Smooth muscle cell (in vitro differentiated cells): ENCODE measurements at regions not wholly inside any gene's neighbourhood (a gene's known extent, or its start where the extent isn't known, plus 50 kb on each side); places are given as distances from the start of the nearest gene placed in this dataset.

Experiments used
- DNase-seq: peaks from one replicate; lab custom pipeline; 2025; ENCODE audit not compliant: unreplicated experiment; lab: John Stamatoyannopoulos, UW
- H2AFZ ChIP-seq: fragments of 200-600 bp; sonication (generic); 2 replicates; pipeline ENCODE4 v1.6.0; 2016; ENCODE audit warnings: antibody characterized with exemption, low read depth, mild to moderate bottlenecking
- H3F3A ChIP-seq: fragments of 200-600 bp; sonication (generic); 2 replicates; pipeline ENCODE4 v1.6.0; 2017; ENCODE audit warnings: antibody characterized with exemption, low read depth
- H3K27ac ChIP-seq: fragments of 200-600 bp; sonication (generic); 2 replicates; pipeline ENCODE4 v1.5.1; 2016; ENCODE audit warnings: low read depth, mild to moderate bottlenecking
- H3K27me3 ChIP-seq: fragments of 200-600 bp; sonication (generic); 2 replicates; pipeline ENCODE4 v1.6.1; 2016; ENCODE audit warnings: low read depth, mild to moderate bottlenecking
- H3K36me3 ChIP-seq: fragments of 200-600 bp; sonication (generic); 2 replicates; pipeline ENCODE4 v1.5.1; 2016; ENCODE audit warnings: low read depth
- H3K4me1 ChIP-seq: fragments of 200-600 bp; sonication (generic); 2 replicates; pipeline ENCODE4 v1.5.1; 2016; ENCODE audit warnings: low read depth
- H3K4me2 ChIP-seq: fragments of 200-600 bp; sonication (generic); 2 replicates; pipeline ENCODE4 v1.6.0; 2016; ENCODE audit warnings: mild to moderate bottlenecking
- H3K4me3 ChIP-seq: fragments of 200-600 bp; sonication (generic); 2 replicates; pipeline ENCODE4 v1.5.1; 2016; ENCODE audit warnings: mild to moderate bottlenecking
- H3K79me2 ChIP-seq: fragments of 200-600 bp; sonication (generic); 2 replicates; pipeline ENCODE4 v1.6.0; 2016; ENCODE audit warnings: low read depth, mild to moderate bottlenecking
- H3K9ac ChIP-seq: fragments of 200-600 bp; sonication (generic); 2 replicates; pipeline ENCODE4 v1.6.0; 2016; ENCODE audit warnings: low read depth
- H3K9me3 ChIP-seq: fragments of 200-600 bp; sonication (generic); replicated peaks from 2 replicates; pipeline ENCODE4 v1.5.1; 2016; ENCODE audit warnings: low read depth
- H4K20me1 ChIP-seq: fragments of 200-600 bp; sonication (generic); 2 replicates; pipeline ENCODE4 v1.6.0; 2016; ENCODE audit warnings: low read depth
- WGBS: methylation state at CpG from one replicate; pipeline ENCODE4 v1.1.7; 2016; ENCODE audit warnings: low lambda C conversion rate; 5-methylcytosine and 5-hydroxymethylcytosine counted together
- TF ChIP-seq, protein P1 (sequence below): fragments of 200-600 bp; sonication (generic); IDR thresholded peaks from 2 replicates; pipeline ENCODE4 v1.5.1; 2017; ENCODE audit warnings: borderline replicate concordance, mild to moderate bottlenecking, antibody characterized with exemption; ENCODE audit not compliant: insufficient read depth, poor library complexity, severe bottlenecking

DNA sequence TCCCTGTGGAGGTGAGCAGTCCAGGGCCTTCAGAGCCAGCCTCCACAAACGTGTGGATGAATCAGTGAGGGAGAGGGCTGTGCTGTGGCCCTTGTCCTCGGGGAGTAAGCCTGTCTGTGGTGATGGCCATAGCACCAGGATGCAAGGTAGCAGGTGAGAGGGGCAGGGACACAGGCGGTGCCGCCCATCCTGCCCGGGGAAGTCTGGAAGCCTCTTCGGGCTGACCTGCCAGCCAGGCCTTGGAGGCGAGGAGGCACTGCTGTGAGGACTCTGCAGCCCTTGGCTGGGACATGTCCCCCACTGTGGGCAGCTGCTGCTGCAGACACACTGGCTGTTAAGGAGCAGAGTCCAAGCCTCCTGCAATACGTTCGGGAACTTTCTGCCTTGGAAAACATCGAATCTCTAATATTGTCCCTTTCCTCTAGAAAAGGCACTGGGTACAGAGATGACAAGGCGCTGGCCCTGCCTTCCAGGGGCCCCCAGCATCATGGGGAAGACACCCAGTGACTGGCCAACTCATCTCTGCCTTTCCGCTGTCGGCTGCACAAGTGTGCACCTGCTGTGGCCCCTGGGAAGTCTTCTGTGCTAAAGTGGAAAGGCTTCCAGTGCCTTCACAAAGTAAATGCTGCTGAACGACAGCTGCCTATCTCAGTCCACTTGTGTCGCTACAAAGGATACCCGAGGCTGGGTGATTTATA, 101.4 kb downstream of the ADRA2C start:
- H3K36me3 ChIP-seq = no peaks in the 10 kb centered on the region
- H3K27ac ChIP-seq = no peak overlapping the region
- H3K4me1 ChIP-seq = peaks cover 5% of the 10 kb centered on the region
- no peak overlapping the region for H2AFZ ChIP-seq
- H3K79me2 ChIP-seq = no peaks in the 10 kb centered on the region
- H3K9me3 ChIP-seq = no peaks in the 10 kb centered on the region
- 95% methylated on average over 15 of the region's 16 CpGs for WGBS
- H4K20me1 ChIP-seq = no peaks in the 10 kb centered on the region
- no peak for DNase-seq
- no peak overlapping the region for H3K4me2 ChIP-seq
- H3K27me3 ChIP-seq = peaks cover 40% of the 10 kb centered on the region
- no peak overlapping the region for H3K9ac ChIP-seq
- no peaks in the 10 kb centered on the region for H3F3A ChIP-seq
- no peak overlapping the region for H3K4me3 ChIP-seq
- TF ChIP-seq, protein P1, sequence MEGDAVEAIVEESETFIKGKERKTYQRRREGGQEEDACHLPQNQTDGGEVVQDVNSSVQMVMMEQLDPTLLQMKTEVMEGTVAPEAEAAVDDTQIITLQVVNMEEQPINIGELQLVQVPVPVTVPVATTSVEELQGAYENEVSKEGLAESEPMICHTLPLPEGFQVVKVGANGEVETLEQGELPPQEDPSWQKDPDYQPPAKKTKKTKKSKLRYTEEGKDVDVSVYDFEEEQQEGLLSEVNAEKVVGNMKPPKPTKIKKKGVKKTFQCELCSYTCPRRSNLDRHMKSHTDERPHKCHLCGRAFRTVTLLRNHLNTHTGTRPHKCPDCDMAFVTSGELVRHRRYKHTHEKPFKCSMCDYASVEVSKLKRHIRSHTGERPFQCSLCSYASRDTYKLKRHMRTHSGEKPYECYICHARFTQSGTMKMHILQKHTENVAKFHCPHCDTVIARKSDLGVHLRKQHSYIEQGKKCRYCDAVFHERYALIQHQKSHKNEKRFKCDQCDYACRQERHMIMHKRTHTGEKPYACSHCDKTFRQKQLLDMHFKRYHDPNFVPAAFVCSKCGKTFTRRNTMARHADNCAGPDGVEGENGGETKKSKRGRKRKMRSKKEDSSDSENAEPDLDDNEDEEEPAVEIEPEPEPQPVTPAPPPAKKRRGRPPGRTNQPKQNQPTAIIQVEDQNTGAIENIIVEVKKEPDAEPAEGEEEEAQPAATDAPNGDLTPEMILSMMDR = no peak

DNA sequence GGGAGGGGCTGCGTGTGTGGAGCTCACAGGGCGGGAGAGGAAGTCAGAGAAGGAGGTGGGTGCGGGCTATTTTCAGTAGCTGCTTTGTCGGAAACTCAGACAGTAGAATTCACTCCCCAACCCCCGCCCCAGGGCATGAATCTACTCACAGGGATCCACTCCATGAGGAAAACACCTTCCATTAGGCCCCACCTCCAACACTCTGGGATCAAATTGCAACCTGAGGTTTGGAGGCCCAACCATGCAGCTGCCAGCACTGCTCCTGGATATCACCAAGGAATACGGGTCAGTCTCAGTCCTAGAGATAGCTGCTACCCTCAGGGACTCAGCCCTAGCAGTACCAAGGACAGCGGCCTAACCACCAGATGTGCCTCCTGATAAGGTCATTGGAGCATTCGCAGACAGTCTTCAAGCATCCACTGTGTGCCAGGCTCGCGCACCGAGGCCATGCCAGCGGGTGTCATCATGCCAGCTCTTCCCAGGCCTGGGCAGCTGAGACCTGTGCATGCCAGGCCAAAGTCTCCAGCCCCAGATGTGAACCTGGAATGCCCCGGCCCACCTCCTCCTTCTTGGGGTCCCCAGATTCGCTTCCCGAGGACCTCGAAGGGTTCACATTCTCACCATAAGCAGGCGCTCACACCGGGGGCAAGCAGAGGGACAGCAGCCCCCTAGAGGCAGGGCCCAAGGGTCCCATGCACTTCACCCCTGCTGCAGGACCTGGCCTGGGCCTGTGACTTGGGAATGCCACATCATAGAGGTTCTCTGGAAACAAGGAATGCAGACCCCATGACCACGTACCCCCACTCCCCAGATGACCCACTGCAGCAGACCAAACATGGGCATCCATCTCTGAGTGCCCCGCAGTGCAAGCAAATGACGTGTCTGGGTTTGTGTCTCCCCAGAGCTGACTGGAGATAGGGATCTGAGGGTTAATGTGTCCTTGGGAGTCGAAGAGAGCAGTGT, 102.3 kb downstream of the ADRA2C start:
- no peaks in the 10 kb centered on the region for H3K9me3 ChIP-seq
- H3K4me2 ChIP-seq = no peak overlapping the region
- no peaks in the 10 kb centered on the region for H3K79me2 ChIP-seq
- no peak overlapping the region for H3K9ac ChIP-seq
- H2AFZ ChIP-seq = no peak overlapping the region
- H3K27ac ChIP-seq = no peak overlapping the region
- H3K27me3 ChIP-seq = peaks cover 45% of the 10 kb centered on the region
- no peak overlapping the region for H3K4me3 ChIP-seq
- no peaks in the 10 kb centered on the region for H3K36me3 ChIP-seq
- WGBS = 74% methylated on average over 22 of the region's 22 CpGs
- DNase-seq = no peak
- no peaks in the 10 kb centered on the region for H3K4me1 ChIP-seq
- no peaks in the 10 kb centered on the region for H3F3A ChIP-seq
- no peaks in the 10 kb centered on the region for H4K20me1 ChIP-seq
- TF ChIP-seq, protein P1 = no peak

DNA sequence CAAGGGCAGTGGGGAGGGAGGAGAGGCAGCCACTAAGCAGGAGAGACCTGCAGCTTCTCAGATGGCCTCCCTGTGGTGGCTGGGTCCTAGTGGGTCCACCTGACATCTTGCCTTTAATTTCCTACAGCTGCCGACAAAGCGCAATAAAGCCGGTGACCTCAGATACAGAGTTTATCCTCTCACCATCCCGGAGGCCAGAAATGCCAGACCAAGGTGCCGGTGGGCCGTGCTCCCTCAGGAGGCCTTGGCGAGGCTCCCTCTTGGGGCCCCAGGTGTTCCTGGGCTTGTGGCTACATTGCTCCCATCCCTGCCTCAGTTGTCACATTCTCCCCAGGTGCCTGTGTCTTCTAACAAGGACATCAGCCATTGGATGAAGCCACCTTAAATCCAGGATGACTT, 103.0 kb downstream of the ADRA2C start:
- Histone ChIP-seq H3F3A (no peaks in the 10 kb centered on the region), H3K79me2 (no peaks in the 10 kb centered on the region), H3K27ac (no peak overlapping the region), H3K27me3 (peaks cover 52% of the 10 kb centered on the region), H3K4me1 (no peaks in the 10 kb centered on the region), H4K20me1 (no peaks in the 10 kb centered on the region), H2AFZ (no peak overlapping the region), H3K9ac (no peak overlapping the region), H3K9me3 (no peaks in the 10 kb centered on the region), H3K4me3 (no peak overlapping the region), H3K36me3 (no peaks in the 10 kb centered on the region), H3K4me2 (no peak overlapping the region)
- TF ChIP-seq, protein P1 = no peak
- no peak for DNase-seq
- 98% methylated on average over 5 of the region's 7 CpGs for WGBS
